ENCODE measurements at regions not wholly inside any gene's neighbourhood (a gene's known extent, or its start where the extent isn't known, plus 50 kb on each side); places are given as distances from the start of the nearest gene placed in this dataset.

DNA sequence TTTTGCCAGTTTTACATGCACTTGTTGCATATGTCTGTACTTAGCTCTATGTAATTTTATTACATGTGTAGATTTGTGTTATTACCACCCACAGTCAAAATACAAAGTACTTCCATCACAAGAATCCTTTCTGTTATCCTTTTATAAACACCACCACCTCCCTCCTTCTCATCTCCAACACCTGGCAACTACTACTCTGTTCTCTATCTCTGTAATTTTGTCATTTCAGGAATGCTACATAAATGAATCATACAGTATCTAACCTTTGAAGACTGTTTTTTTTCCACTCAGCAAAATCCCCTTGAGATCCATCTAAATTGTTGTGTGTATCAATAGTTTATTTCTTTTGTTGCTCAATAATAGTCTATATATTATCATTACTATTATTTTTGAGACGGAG, 64.5 kb upstream of the COP1 start:
- TF ChIP-seq ZNF8 (CRISPR knock-in tag; IDR thresholded peaks at IDR 0.05) (no peak), GLIS3 (CRISPR knock-in tag; IDR thresholded peaks at IDR 0.05) (no peak), ZC3H10 (CRISPR knock-in tag; IDR thresholded peaks at IDR 0.05) (no peak), ZFP3 (CRISPR knock-in tag; IDR thresholded peaks at IDR 0.05) (no peak), PATZ1 (CRISPR knock-in tag; IDR thresholded peaks at IDR 0.05; ENCODE audit: borderline replicate concordance) (no peak), RARB (CRISPR knock-in tag; IDR thresholded peaks at IDR 0.05) (no peak), PPARA (CRISPR knock-in tag; IDR thresholded peaks at IDR 0.05; ENCODE audit: borderline replicate concordance) (no peak), ARNTL (CRISPR knock-in tag; IDR thresholded peaks at IDR 0.05; ENCODE audit: borderline replicate concordance, low read depth) (no peak), TOX (CRISPR knock-in tag; IDR thresholded peaks at IDR 0.05; ENCODE audit: borderline replicate concordance) (no peak), TCF4 (CRISPR knock-in tag; IDR thresholded peaks at IDR 0.05; ENCODE audit: borderline replicate concordance) (no peak), ISL1 (CRISPR knock-in tag; IDR thresholded peaks at IDR 0.05) (no peak), ZNF565 (CRISPR knock-in tag; conservative IDR thresholded peaks at IDR 0.05; ENCODE audit: low read depth) (no peak)
- TF ChIP-seq, protein P1, sequence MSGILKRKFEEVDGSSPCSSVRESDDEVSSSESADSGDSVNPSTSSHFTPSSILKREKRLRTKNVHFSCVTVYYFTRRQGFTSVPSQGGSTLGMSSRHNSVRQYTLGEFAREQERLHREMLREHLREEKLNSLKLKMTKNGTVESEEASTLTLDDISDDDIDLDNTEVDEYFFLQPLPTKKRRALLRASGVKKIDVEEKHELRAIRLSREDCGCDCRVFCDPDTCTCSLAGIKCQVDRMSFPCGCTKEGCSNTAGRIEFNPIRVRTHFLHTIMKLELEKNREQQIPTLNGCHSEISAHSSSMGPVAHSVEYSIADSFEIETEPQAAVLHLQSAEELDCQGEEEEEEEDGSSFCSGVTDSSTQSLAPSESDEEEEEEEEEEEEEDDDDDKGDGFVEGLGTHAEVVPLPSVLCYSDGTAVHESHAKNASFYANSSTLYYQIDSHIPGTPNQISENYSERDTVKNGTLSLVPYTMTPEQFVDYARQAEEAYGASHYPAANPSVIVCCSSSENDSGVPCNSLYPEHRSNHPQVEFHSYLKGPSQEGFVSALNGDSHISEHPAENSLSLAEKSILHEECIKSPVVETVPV (CRISPR knock-in tag; IDR thresholded peaks at IDR 0.05) = no peak

Measured in SK-N-SH treated with all-trans-retinoic acid at 6 μM for 48 hours (cell line).